Activated naive CD4-positive, alpha-beta T cell treated with anti-CD3 and anti-CD28 coated beads, Interleukin-2, amount 10 ng/mL, durations not matched to agents 7 days and 5 days (primary cell): ENCODE measurements at regions not wholly inside any gene's neighbourhood (a gene's known extent, or its start where the extent isn't known, plus 50 kb on each side); places are given as distances from the start of the nearest gene placed in this dataset.

ENCODE experiments used
- CTCF ChIA-PET: fragments of 350-600 bp; sonication (Branson Sonifier 250); formaldehyde crosslinking; loops from one replicate; lab custom pipeline; 2021; ENCODE audit warnings: antibody characterized with exemption; lab: Charles Lee
- DNase-seq: peaks from one replicate; pipeline ENCODE4 v3.0.0-alpha.2; 2020
- H3K27ac Mint-ChIP-seq: one replicate; pipeline ENCODE4 v1.8.0; 2021; ENCODE audit warnings: mild to moderate bottlenecking, moderate library complexity, mixed read lengths
- H3K27me3 Mint-ChIP-seq: one replicate; pipeline ENCODE4 v1.8.0; 2021; ENCODE audit warnings: mild to moderate bottlenecking, mixed read lengths
- H3K36me3 Mint-ChIP-seq: one replicate; pipeline ENCODE4 v1.8.0; 2021; ENCODE audit warnings: mixed read lengths
- H3K4me1 Mint-ChIP-seq: one replicate; pipeline ENCODE4 v1.8.0; 2021; ENCODE audit warnings: mixed read lengths
- H3K4me3 Mint-ChIP-seq: one replicate; pipeline ENCODE4 v1.8.0; 2021; ENCODE audit warnings: mild to moderate bottlenecking, moderate library complexity, mixed read lengths
- H3K9me3 Mint-ChIP-seq: one replicate; pipeline ENCODE4 v1.8.0; 2021; ENCODE audit warnings: mixed read lengths

GRCh38 chrX:150158554-150159332 is 204.4 kb upstream of the MAMLD1 start:
- Mint-ChIP-seq H3K4me3 (no peak overlapping the region), H3K4me1 (no peaks in the 10 kb centered on the region), H3K27me3 (no peaks in the 10 kb centered on the region), H3K36me3 (no peaks in the 10 kb centered on the region), H3K27ac (no peak overlapping the region), H3K9me3 (no peaks in the 10 kb centered on the region)
- no peak for DNase-seq
- CTCF ChIA-PET = no interaction called here

- no peak for DNase-seq
- H3K4me3 Mint-ChIP-seq = no peak overlapping the region
- H3K36me3 Mint-ChIP-seq = no peaks in the 10 kb centered on the region
- no peaks in the 10 kb centered on the region for H3K27me3 Mint-ChIP-seq
- no peaks in the 10 kb centered on the region for H3K9me3 Mint-ChIP-seq
- H3K27ac Mint-ChIP-seq = no peak overlapping the region
- CTCF ChIA-PET = no interaction called here
- no peaks in the 10 kb centered on the region for H3K4me1 Mint-ChIP-seq
Observed at GRCh38 chrX:150159537-150159936, 203.6 kb upstream of the MAMLD1 start.

- no peaks in the 10 kb centered on the region for H3K9me3 Mint-ChIP-seq
- no peaks in the 10 kb centered on the region for H3K4me1 Mint-ChIP-seq
- H3K4me3 Mint-ChIP-seq = no peak overlapping the region
- no peaks in the 10 kb centered on the region for H3K36me3 Mint-ChIP-seq
- no peak for DNase-seq
- no peaks in the 10 kb centered on the region for H3K27me3 Mint-ChIP-seq
- CTCF ChIA-PET = no interaction called here
- no peak overlapping the region for H3K27ac Mint-ChIP-seq
Observed at GRCh38 chrX:150160656-150161055, 202.5 kb upstream of the MAMLD1 start.

GRCh38 chrX:150161193-150161592 is 201.9 kb upstream of the MAMLD1 start:
- H3K27me3 Mint-ChIP-seq = no peaks in the 10 kb centered on the region
- H3K9me3 Mint-ChIP-seq = no peaks in the 10 kb centered on the region
- H3K4me1 Mint-ChIP-seq = no peaks in the 10 kb centered on the region
- no peak for DNase-seq
- CTCF ChIA-PET = no interaction called here
- no peak overlapping the region for H3K27ac Mint-ChIP-seq
- no peaks in the 10 kb centered on the region for H3K36me3 Mint-ChIP-seq
- H3K4me3 Mint-ChIP-seq = no peak overlapping the region

- Mint-ChIP-seq H3K36me3 (no peaks in the 10 kb centered on the region), H3K4me1 (no peaks in the 10 kb centered on the region), H3K27ac (no peak overlapping the region), H3K4me3 (no peak overlapping the region), H3K27me3 (no peaks in the 10 kb centered on the region), H3K9me3 (no peaks in the 10 kb centered on the region)
- DNase-seq = no peak
- CTCF ChIA-PET = no interaction called here
Observed at GRCh38 chrX:150162141-150162540, 201.0 kb upstream of the MAMLD1 start.

- no peak for DNase-seq
- Mint-ChIP-seq H3K4me3 (no peak overlapping the region), H3K36me3 (no peaks in the 10 kb centered on the region), H3K4me1 (no peaks in the 10 kb centered on the region), H3K27ac (no peak overlapping the region), H3K27me3 (no peaks in the 10 kb centered on the region), H3K9me3 (no peaks in the 10 kb centered on the region)
- CTCF ChIA-PET = no interaction called here
Observed at GRCh38 chrX:150163221-150163930, 199.7 kb upstream of the MAMLD1 start.

GRCh38 chrX:150163956-150164726 is 199.0 kb upstream of the MAMLD1 start:
- CTCF ChIA-PET = no interaction called here
- Mint-ChIP-seq H3K9me3 (no peaks in the 10 kb centered on the region), H3K4me3 (no peak overlapping the region), H3K36me3 (no peaks in the 10 kb centered on the region), H3K4me1 (no peaks in the 10 kb centered on the region), H3K27me3 (no peaks in the 10 kb centered on the region), H3K27ac (no peak overlapping the region)
- DNase-seq = no peak

- no peak for DNase-seq
- no peak overlapping the region for H3K27ac Mint-ChIP-seq
- H3K9me3 Mint-ChIP-seq = no peaks in the 10 kb centered on the region
- H3K4me1 Mint-ChIP-seq = no peaks in the 10 kb centered on the region
- CTCF ChIA-PET = no interaction called here
- H3K27me3 Mint-ChIP-seq = no peaks in the 10 kb centered on the region
- no peaks in the 10 kb centered on the region for H3K36me3 Mint-ChIP-seq
- no peak overlapping the region for H3K4me3 Mint-ChIP-seq
Observed at GRCh38 chrX:150164971-150165600, 198.0 kb upstream of the MAMLD1 start.

- Mint-ChIP-seq H3K9me3 (no peaks in the 10 kb centered on the region), H3K27me3 (no peaks in the 10 kb centered on the region), H3K36me3 (no peaks in the 10 kb centered on the region), H3K4me1 (no peaks in the 10 kb centered on the region), H3K27ac (no peak overlapping the region), H3K4me3 (no peak overlapping the region)
- DNase-seq = no peak
- CTCF ChIA-PET = no interaction called here
Observed at GRCh38 chrX:150165776-150166610, 197.1 kb upstream of the MAMLD1 start.

GRCh38 chrX:150167482-150168324 is 195.4 kb upstream of the MAMLD1 start:
- H3K9me3 Mint-ChIP-seq = no peaks in the 10 kb centered on the region
- H3K36me3 Mint-ChIP-seq = no peaks in the 10 kb centered on the region
- CTCF ChIA-PET = no interaction called here
- no peak overlapping the region for H3K27ac Mint-ChIP-seq
- no peak for DNase-seq
- H3K27me3 Mint-ChIP-seq = no peaks in the 10 kb centered on the region
- H3K4me1 Mint-ChIP-seq = no peaks in the 10 kb centered on the region
- no peak overlapping the region for H3K4me3 Mint-ChIP-seq

GRCh38 chrX:150182161-150182560 is 181.0 kb upstream of the MAMLD1 start:
- no peak overlapping the region for H3K4me3 Mint-ChIP-seq
- no peaks in the 10 kb centered on the region for H3K9me3 Mint-ChIP-seq
- no peak overlapping the region for H3K27ac Mint-ChIP-seq
- DNase-seq = no peak
- H3K27me3 Mint-ChIP-seq = peaks cover 8% of the 10 kb centered on the region
- CTCF ChIA-PET = interaction anchor here (1.3 kb wide), 1 partner anchor 19 kb away, joined by 3 read pairs; no protein-coding TSS in a partner anchor
- peaks cover 3% of the 10 kb centered on the region for H3K4me1 Mint-ChIP-seq
- no peaks in the 10 kb centered on the region for H3K36me3 Mint-ChIP-seq

- Mint-ChIP-seq H3K36me3 (no peaks in the 10 kb centered on the region), H3K9me3 (no peaks in the 10 kb centered on the region), H3K27ac (no peak overlapping the region), H3K4me1 (peaks cover 3% of the 10 kb centered on the region), H3K27me3 (peaks cover 4% of the 10 kb centered on the region), H3K4me3 (no peak overlapping the region)
- CTCF ChIA-PET = no interaction called here
- no peak for DNase-seq
Observed at GRCh38 chrX:150184491-150184890, 178.6 kb upstream of the MAMLD1 start.

GRCh38 chrX:150185766-150186165 is 177.4 kb upstream of the MAMLD1 start:
- CTCF ChIA-PET = no interaction called here
- peaks cover 4% of the 10 kb centered on the region for H3K27me3 Mint-ChIP-seq
- H3K9me3 Mint-ChIP-seq = no peaks in the 10 kb centered on the region
- no peak overlapping the region for H3K4me3 Mint-ChIP-seq
- H3K4me1 Mint-ChIP-seq = peaks cover 3% of the 10 kb centered on the region
- no peak overlapping the region for H3K27ac Mint-ChIP-seq
- H3K36me3 Mint-ChIP-seq = no peaks in the 10 kb centered on the region
- no peak for DNase-seq
